ENCODE measurements at regions not wholly inside any gene's neighbourhood (a gene's known extent, or its start where the extent isn't known, plus 50 kb on each side); places are given as distances from the start of the nearest gene placed in this dataset.

DNA sequence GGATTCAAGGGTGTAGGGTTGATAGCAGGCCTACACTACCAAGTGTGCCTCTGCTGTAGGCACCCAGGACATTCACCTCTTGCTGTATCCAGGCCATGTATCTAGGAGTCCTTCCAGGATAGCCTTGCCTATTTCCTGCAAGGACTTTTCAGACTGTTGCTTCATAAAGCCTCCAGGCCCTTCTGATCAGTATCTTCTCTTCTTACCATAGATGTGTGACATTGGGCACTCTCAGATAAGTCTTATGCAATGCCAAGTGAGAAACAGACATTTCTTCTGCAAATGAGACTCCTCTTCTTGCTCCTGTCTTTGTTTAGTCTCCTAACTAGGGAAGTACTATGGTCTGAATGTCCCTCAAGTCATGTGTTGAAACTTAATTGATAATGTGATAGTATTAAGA, 386.8 kb downstream of the ANKRD50 start:
- DNase-seq, result no peak
- H3K9me3 ChIP-seq (replicated peaks), result no peaks in the 10 kb centered on the region
- H3K4me3 ChIP-seq, result no peak overlapping the region
- TF ChIP-seq, protein P1, sequence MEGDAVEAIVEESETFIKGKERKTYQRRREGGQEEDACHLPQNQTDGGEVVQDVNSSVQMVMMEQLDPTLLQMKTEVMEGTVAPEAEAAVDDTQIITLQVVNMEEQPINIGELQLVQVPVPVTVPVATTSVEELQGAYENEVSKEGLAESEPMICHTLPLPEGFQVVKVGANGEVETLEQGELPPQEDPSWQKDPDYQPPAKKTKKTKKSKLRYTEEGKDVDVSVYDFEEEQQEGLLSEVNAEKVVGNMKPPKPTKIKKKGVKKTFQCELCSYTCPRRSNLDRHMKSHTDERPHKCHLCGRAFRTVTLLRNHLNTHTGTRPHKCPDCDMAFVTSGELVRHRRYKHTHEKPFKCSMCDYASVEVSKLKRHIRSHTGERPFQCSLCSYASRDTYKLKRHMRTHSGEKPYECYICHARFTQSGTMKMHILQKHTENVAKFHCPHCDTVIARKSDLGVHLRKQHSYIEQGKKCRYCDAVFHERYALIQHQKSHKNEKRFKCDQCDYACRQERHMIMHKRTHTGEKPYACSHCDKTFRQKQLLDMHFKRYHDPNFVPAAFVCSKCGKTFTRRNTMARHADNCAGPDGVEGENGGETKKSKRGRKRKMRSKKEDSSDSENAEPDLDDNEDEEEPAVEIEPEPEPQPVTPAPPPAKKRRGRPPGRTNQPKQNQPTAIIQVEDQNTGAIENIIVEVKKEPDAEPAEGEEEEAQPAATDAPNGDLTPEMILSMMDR (IDR thresholded peaks at IDR 0.05; ENCODE audit: borderline replicate concordance), result no peak
- no peak overlapping the region for H3K27ac ChIP-seq (replicated peaks)
- H3K27me3 ChIP-seq (ENCODE audit: low read depth), result no peaks in the 10 kb centered on the region
- H3K36me3 ChIP-seq, result no peaks in the 10 kb centered on the region
- H3K4me1 ChIP-seq, result no peaks in the 10 kb centered on the region
- intact Hi-C loops (cut with micrococcal nuclease), result no loop called here

DNA sequence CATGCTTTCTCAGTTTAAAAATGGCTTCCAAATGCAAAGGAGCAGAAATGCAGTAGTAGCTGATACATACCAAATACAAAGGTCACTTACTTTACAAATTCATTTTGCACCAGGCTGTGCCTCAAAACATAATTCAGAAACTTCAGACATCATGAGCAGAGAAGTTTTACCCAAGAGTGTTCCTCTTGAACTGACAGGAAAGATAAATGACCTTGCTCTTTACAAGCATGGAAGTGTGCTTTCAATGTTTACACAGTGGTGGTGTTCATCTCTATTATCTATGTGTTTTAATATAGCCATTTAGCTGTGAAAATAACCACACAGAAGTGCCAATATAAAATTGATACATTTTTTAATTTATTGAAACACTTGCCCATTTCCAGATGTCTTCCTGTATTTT, 383.4 kb downstream of the ANKRD50 start:
- Histone ChIP-seq H3K36me3 (no peaks in the 10 kb centered on the region), H3K9me3 (replicated peaks) (no peaks in the 10 kb centered on the region), H3K4me3 (no peak overlapping the region), H3K27ac (replicated peaks) (no peak overlapping the region), H3K4me1 (no peaks in the 10 kb centered on the region), H3K27me3 (ENCODE audit: low read depth) (no peaks in the 10 kb centered on the region)
- intact Hi-C loops (cut with micrococcal nuclease), result no loop called here
- DNase-seq, result no peak
- TF ChIP-seq, protein P1 (IDR thresholded peaks at IDR 0.05; ENCODE audit: borderline replicate concordance), result no peak

DNA sequence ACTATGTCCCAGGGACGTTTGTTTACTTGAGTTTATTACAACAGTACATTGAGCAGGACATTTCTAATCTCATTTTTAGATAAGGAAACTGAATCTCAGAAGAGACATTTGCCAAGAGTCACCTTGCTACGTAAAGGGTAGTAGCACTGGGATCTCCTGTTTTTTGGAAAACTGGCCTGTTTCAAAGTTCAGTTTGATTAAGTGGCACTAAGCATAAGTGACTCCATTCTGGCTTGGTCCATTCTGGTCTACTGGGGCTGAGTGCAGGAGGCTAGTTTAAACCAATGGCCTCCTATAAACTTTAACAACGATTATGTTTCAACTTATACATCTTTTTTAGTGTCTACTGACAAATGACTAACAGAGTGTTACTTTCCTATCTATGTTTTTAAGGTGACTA, 382.5 kb downstream of the ANKRD50 start:
- H3K36me3 ChIP-seq, result no peaks in the 10 kb centered on the region
- no peak overlapping the region for H3K27ac ChIP-seq (replicated peaks)
- no peaks in the 10 kb centered on the region for H3K27me3 ChIP-seq (ENCODE audit: low read depth)
- H3K4me3 ChIP-seq, result no peak overlapping the region
- no peak for DNase-seq
- H3K9me3 ChIP-seq (replicated peaks), result no peaks in the 10 kb centered on the region
- intact Hi-C loops (cut with micrococcal nuclease), result loop anchor here (5.0 to 10.0 kb wide), 2 partner anchors 917 to 955 kb away; no protein-coding TSS in a partner anchor
- no peaks in the 10 kb centered on the region for H3K4me1 ChIP-seq
- TF ChIP-seq, protein P1 (IDR thresholded peaks at IDR 0.05; ENCODE audit: borderline replicate concordance), result no peak

DNA sequence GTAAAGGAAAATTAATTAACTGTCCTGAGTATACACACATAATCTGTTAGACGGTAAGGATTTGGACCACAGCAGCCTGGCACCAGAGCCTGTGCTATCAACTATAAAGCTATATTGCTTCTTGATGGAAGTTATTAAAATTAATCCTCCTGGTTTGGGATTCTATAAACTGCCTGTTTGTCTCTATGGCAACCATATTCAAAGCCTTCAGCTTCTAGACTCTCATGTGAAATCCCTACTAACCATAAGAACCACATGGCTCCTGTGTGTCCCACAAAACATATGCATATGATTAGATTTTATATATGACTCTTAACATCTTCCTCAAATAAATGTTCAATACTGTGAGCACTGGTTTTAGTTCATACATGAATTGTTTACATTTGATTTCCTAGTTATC, 380.8 kb downstream of the ANKRD50 start:
- no peak overlapping the region for H3K4me3 ChIP-seq
- no peaks in the 10 kb centered on the region for H3K4me1 ChIP-seq
- intact Hi-C loops (cut with micrococcal nuclease), result loop anchor here (5.0 to 10.0 kb wide), 2 partner anchors 916 to 953 kb away; no protein-coding TSS in a partner anchor
- TF ChIP-seq, protein P1 (IDR thresholded peaks at IDR 0.05; ENCODE audit: borderline replicate concordance), result no peak
- no peaks in the 10 kb centered on the region for H3K27me3 ChIP-seq (ENCODE audit: low read depth)
- H3K27ac ChIP-seq (replicated peaks), result no peak overlapping the region
- no peak for DNase-seq
- no peaks in the 10 kb centered on the region for H3K36me3 ChIP-seq
- no peaks in the 10 kb centered on the region for H3K9me3 ChIP-seq (replicated peaks)

DNA sequence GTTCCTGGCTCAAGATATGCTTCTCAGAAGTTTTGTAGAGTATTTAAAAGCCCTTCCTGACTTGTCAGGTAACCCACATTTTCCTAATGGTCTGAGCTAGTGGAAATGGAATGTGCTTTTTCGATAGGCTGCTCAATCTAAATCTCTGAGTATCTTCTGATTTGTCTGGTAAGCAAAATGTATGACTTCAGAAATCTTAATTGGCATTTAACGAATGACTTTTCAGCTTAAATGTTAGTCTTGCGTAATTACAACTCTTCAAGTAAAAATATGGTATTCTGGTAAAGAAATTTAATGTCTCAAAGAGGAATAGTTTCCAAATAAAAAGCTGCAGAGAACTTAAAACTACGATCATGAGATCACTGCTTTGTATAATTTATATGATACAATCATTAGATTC, 379.1 kb downstream of the ANKRD50 start:
- no peaks in the 10 kb centered on the region for H3K36me3 ChIP-seq
- H3K4me1 ChIP-seq, result no peaks in the 10 kb centered on the region
- intact Hi-C loops (cut with micrococcal nuclease), result loop anchor here (5.0 to 10.0 kb wide), 2 partner anchors 914 to 951 kb away; no protein-coding TSS in a partner anchor
- H3K27ac ChIP-seq (replicated peaks), result no peak overlapping the region
- no peaks in the 10 kb centered on the region for H3K9me3 ChIP-seq (replicated peaks)
- DNase-seq, result no peak
- H3K4me3 ChIP-seq, result no peak overlapping the region
- no peaks in the 10 kb centered on the region for H3K27me3 ChIP-seq (ENCODE audit: low read depth)
- TF ChIP-seq, protein P1 (IDR thresholded peaks at IDR 0.05; ENCODE audit: borderline replicate concordance), result no peak

Measured in left ventricle myocardium inferior (tissue), 1 donor.